ENCODE measurements at regions not wholly inside any gene's neighbourhood (a gene's known extent, or its start where the extent isn't known, plus 50 kb on each side); places are given as distances from the start of the nearest gene placed in this dataset.

- Mint-ChIP-seq H3K4me1 (ENCODE audit: low read depth) (no peaks in the 10 kb centered on the region), H3K36me3 (ENCODE audit: low read depth) (no peaks in the 10 kb centered on the region), H3K27ac (no peak overlapping the region), H3K27me3 (no peaks in the 10 kb centered on the region), H3K9me3 (peaks cover 4% of the 10 kb centered on the region), H3K4me3 (no peak overlapping the region)
Measured at GRCh38 chr5:166363087-166363760, 1928.2 kb upstream of the WWC1 start.

DNA sequence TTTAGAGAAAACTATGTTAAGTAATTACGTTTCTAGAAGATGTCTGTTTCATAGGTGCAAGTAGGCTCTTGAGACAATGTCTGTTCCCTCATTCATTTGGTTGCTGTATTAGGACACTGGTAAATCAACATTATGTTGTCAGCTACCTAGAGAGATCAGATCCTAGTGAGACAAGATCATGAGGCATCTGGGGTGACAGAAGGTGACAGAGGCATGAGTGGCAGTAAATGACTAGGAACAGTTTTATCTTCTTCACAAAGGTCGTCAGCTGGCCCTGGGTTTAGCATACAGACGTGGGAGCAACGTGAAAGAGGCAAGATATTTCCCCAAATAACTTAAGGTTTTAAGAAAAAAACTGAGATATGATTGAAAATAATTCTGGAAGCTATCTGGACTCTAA, 1926.3 kb upstream of the WWC1 start:
- Mint-ChIP-seq H3K4me1 (ENCODE audit: low read depth) (no peaks in the 10 kb centered on the region), H3K27me3 (no peaks in the 10 kb centered on the region), H3K4me3 (no peak overlapping the region), H3K36me3 (ENCODE audit: low read depth) (no peaks in the 10 kb centered on the region), H3K27ac (no peak overlapping the region), H3K9me3 (peaks cover 1% of the 10 kb centered on the region)

DNA sequence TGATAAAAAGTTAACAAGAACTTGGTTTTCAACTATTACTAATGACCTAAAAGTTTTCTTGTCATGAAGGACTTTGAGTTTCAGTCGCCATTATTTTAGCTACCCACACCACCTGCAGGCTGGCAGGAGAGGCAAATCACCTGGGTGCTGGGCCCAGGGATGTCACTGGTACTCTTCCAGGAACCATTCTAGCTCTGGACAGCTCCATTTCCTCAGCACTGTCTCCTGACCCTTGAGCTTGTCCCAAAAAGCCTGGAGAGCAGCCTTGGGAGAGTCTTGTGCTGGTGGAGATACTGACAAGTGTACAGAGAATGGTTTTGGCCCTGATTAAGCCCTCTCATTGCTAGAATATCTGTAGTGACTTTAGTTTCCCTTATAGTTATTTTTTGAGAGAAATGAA, 1924.1 kb upstream of the WWC1 start:
- no peaks in the 10 kb centered on the region for H3K4me1 Mint-ChIP-seq (ENCODE audit: low read depth)
- H3K27ac Mint-ChIP-seq = no peak overlapping the region
- no peaks in the 10 kb centered on the region for H3K9me3 Mint-ChIP-seq
- H3K4me3 Mint-ChIP-seq = no peak overlapping the region
- no peaks in the 10 kb centered on the region for H3K36me3 Mint-ChIP-seq (ENCODE audit: low read depth)
- H3K27me3 Mint-ChIP-seq = no peaks in the 10 kb centered on the region

- no peaks in the 10 kb centered on the region for H3K4me1 Mint-ChIP-seq (ENCODE audit: low read depth)
Measured at GRCh38 chr5:166369346-166369745, 1922.1 kb upstream of the WWC1 start.

DNA sequence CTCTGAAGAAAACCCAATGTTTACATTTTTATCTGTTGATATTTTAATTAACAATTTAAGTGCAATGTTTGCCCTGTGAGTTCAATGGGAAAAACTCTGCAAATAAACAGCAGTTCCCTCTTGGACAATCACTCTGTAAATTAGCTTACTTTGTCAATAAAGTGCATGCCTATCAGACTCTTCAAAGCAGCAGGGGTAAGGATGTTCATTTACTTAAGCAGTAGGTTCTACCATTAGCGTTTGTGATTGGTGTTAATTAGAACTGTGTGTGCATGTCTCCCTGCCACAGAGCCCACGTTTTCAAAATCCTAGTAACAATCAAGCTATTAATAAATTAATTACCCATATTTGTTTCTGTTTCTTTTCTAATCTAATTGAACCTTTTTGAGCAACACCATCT, 1921.6 kb upstream of the WWC1 start:
- no peak overlapping the region for H3K27ac Mint-ChIP-seq
- no peaks in the 10 kb centered on the region for H3K36me3 Mint-ChIP-seq (ENCODE audit: low read depth)
- H3K4me1 Mint-ChIP-seq (ENCODE audit: low read depth) = no peaks in the 10 kb centered on the region
- H3K9me3 Mint-ChIP-seq = no peaks in the 10 kb centered on the region
- no peak overlapping the region for H3K4me3 Mint-ChIP-seq
- no peaks in the 10 kb centered on the region for H3K27me3 Mint-ChIP-seq

More at GRCh38 chr5:166369346-166369745, 1922.1 kb upstream of the WWC1 start:
- no peaks in the 10 kb centered on the region for H3K9me3 Mint-ChIP-seq
- no peak overlapping the region for H3K27ac Mint-ChIP-seq
- no peaks in the 10 kb centered on the region for H3K36me3 Mint-ChIP-seq (ENCODE audit: low read depth)
- H3K27me3 Mint-ChIP-seq = no peaks in the 10 kb centered on the region
- H3K4me3 Mint-ChIP-seq = no peak overlapping the region

DNA sequence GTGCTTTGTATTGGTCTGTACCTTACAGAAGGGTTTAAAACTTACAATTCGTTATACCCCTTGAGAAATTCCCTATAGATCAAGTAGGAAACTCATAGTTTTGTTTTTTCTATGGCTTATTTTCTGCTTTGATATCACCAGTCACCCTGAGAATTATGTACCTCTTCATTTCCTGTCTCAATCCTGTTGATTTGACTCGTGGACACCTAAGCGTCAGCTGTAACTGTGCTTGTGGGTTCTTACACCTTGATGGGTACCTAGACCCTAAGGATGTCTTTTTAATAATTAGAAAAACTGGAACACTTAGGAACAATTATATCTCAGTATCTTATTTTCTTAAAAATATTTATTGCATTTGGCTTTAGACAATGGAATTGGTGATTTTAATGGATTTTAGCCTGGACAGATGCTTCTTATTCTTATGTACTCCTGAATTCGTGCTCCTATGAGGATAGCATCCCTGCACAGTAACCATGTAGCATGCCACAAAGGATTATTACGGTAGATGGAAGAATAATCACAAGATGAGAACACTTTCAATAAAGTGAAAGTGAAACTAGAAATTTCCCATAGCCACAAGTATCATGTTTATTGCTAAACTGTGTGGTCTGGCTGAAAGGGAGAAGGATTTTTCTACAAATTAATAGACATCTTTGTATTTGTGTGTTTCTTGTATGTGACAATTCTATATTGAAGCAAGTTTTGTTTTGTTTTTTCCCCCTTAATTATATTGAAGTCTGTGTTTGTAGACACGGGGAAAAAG, 1920.3 kb upstream of the WWC1 start:
- H3K9me3 Mint-ChIP-seq = no peaks in the 10 kb centered on the region
- H3K36me3 Mint-ChIP-seq (ENCODE audit: low read depth) = no peaks in the 10 kb centered on the region
- no peaks in the 10 kb centered on the region for H3K27me3 Mint-ChIP-seq
- H3K4me1 Mint-ChIP-seq (ENCODE audit: low read depth) = no peaks in the 10 kb centered on the region
- H3K4me3 Mint-ChIP-seq = no peak overlapping the region
- no peak overlapping the region for H3K27ac Mint-ChIP-seq

DNA sequence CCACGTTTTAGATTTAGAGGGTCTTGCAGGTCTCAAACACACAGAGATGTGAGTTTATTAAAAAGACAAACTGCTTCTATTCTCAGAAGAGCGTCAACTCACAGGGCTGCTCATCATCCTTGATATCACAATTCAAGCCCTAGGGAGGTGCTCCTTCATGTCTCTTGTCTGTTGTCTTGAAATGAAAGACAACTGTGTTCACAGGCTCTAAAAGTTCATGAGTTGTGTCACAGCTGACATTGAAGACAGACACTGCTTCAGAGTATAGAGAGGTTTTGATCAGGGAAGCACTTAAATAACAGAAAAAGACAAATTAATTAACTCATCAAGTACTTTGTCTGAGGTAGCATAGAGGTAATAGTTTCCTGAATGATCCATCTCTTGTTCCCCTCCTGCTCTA, 1917.6 kb upstream of the WWC1 start:
- Mint-ChIP-seq H3K27me3 (no peaks in the 10 kb centered on the region), H3K4me1 (ENCODE audit: low read depth) (no peaks in the 10 kb centered on the region), H3K4me3 (no peak overlapping the region), H3K27ac (no peak overlapping the region), H3K36me3 (ENCODE audit: low read depth) (no peaks in the 10 kb centered on the region), H3K9me3 (peaks cover 7% of the 10 kb centered on the region)

GRCh38 chr5:166377756-166378155, 1913.7 kb upstream of the WWC1 start:
- H3K4me1 Mint-ChIP-seq (ENCODE audit: low read depth) = no peaks in the 10 kb centered on the region
- H3K27ac Mint-ChIP-seq = no peak overlapping the region
- no peaks in the 10 kb centered on the region for H3K27me3 Mint-ChIP-seq
- H3K4me3 Mint-ChIP-seq = no peak overlapping the region
- peaks cover 12% of the 10 kb centered on the region for H3K9me3 Mint-ChIP-seq
- H3K36me3 Mint-ChIP-seq (ENCODE audit: low read depth) = no peaks in the 10 kb centered on the region

GRCh38 chr5:166379517-166379916, 1911.9 kb upstream of the WWC1 start:
- H3K27me3 Mint-ChIP-seq = no peaks in the 10 kb centered on the region
- no peak overlapping the region for H3K4me3 Mint-ChIP-seq
- no peaks in the 10 kb centered on the region for H3K4me1 Mint-ChIP-seq (ENCODE audit: low read depth)
- no peaks in the 10 kb centered on the region for H3K36me3 Mint-ChIP-seq (ENCODE audit: low read depth)
- peaks cover 12% of the 10 kb centered on the region for H3K9me3 Mint-ChIP-seq
- H3K27ac Mint-ChIP-seq = no peak overlapping the region

DNA sequence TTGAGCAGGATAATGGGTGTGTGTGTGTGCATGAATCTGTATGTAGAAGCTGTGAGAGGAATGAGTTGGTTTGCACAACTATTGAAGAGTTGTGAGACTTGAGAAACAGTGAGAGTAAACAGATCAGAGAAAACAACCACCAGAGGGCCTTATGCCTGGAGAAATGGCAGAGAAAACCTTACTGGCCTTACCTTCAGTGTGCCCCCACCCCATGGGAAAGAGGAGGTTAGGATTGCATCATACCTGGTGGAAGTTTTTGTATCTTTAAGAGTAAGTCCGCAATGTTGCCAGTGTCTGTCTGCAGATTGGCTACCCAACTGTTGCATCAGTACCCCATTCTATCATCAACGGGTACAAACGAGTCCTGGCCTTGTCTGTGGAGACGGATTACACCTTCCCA, 1909.4 kb upstream of the WWC1 start:
- H3K27ac Mint-ChIP-seq = no peak overlapping the region
- H3K4me3 Mint-ChIP-seq = no peak overlapping the region
- H3K4me1 Mint-ChIP-seq (ENCODE audit: low read depth) = no peaks in the 10 kb centered on the region
- no peaks in the 10 kb centered on the region for H3K27me3 Mint-ChIP-seq
- H3K9me3 Mint-ChIP-seq = peaks cover 12% of the 10 kb centered on the region
- no peaks in the 10 kb centered on the region for H3K36me3 Mint-ChIP-seq (ENCODE audit: low read depth)

GRCh38 chr5:166398131-166398530, 1893.3 kb upstream of the WWC1 start:
- Mint-ChIP-seq H3K27me3 (no peaks in the 10 kb centered on the region), H3K4me3 (no peak overlapping the region), H3K4me1 (ENCODE audit: low read depth) (no peaks in the 10 kb centered on the region), H3K36me3 (ENCODE audit: low read depth) (no peaks in the 10 kb centered on the region), H3K9me3 (peaks cover 29% of the 10 kb centered on the region), H3K27ac (no peak overlapping the region)

- no peaks in the 10 kb centered on the region for H3K27me3 Mint-ChIP-seq
- H3K4me1 Mint-ChIP-seq (ENCODE audit: low read depth) = no peaks in the 10 kb centered on the region
- H3K4me3 Mint-ChIP-seq = no peak overlapping the region
- no peaks in the 10 kb centered on the region for H3K36me3 Mint-ChIP-seq (ENCODE audit: low read depth)
- no peak overlapping the region for H3K27ac Mint-ChIP-seq
- peaks cover 16% of the 10 kb centered on the region for H3K9me3 Mint-ChIP-seq
Measured at GRCh38 chr5:166399781-166400180, 1891.7 kb upstream of the WWC1 start.

DNA sequence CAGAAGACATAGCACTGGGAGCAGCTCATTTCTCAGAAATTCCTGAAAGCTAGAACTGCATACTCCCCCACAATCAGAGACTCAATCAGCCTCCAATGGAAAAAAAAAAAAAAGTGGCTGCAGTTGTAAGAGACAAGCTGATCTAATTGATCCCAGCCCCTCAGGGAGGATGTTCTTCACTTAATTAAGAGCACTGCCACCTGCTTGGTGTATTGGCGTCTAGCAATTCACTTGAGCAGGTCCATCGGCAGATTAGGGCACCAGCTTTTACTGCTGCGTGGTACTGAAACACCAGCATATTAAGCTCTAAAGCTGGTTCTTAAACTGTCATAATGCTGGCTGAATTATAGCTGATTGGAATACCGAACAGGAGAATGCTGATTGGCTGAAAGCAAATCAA, 1890.1 kb upstream of the WWC1 start:
- peaks cover 11% of the 10 kb centered on the region for H3K9me3 Mint-ChIP-seq
- H3K27me3 Mint-ChIP-seq = no peaks in the 10 kb centered on the region
- H3K36me3 Mint-ChIP-seq (ENCODE audit: low read depth) = no peaks in the 10 kb centered on the region
- no peak overlapping the region for H3K4me3 Mint-ChIP-seq
- H3K27ac Mint-ChIP-seq = no peak overlapping the region
- no peaks in the 10 kb centered on the region for H3K4me1 Mint-ChIP-seq (ENCODE audit: low read depth)

GRCh38 chr5:166412191-166412590, 1879.3 kb upstream of the WWC1 start:
- Mint-ChIP-seq H3K27ac (no peak overlapping the region), H3K36me3 (ENCODE audit: low read depth) (no peaks in the 10 kb centered on the region), H3K27me3 (no peaks in the 10 kb centered on the region), H3K4me3 (no peak overlapping the region), H3K4me1 (ENCODE audit: low read depth) (no peaks in the 10 kb centered on the region), H3K9me3 (peaks cover 14% of the 10 kb centered on the region)

GRCh38 chr5:166427211-166427610, 1864.2 kb upstream of the WWC1 start:
- peaks cover 22% of the 10 kb centered on the region for H3K9me3 Mint-ChIP-seq
- no peak overlapping the region for H3K4me3 Mint-ChIP-seq
- H3K27me3 Mint-ChIP-seq = no peaks in the 10 kb centered on the region
- H3K27ac Mint-ChIP-seq = no peak overlapping the region
- H3K36me3 Mint-ChIP-seq (ENCODE audit: low read depth) = no peaks in the 10 kb centered on the region
- H3K4me1 Mint-ChIP-seq (ENCODE audit: low read depth) = no peaks in the 10 kb centered on the region
